Epidermal melanocyte (primary cell): ENCODE measurements at regions not wholly inside any gene's neighbourhood (a gene's known extent, or its start where the extent isn't known, plus 50 kb on each side); places are given as distances from the start of the nearest gene placed in this dataset.

Experiments
- DNase-seq: peaks from one replicate; pipeline ENCODE4 v3.0.0; 2011; ENCODE audit warnings: low spot score; ENCODE audit not compliant: insufficient read length

GRCh38 chr2:240280621-240281020, 140.2 kb upstream of the OTOS start:
- DNase-seq: no peak

- no peak for DNase-seq
Observed at GRCh38 chr2:240284503-240285259, 144.2 kb upstream of the OTOS start.

GRCh38 chr2:240285725-240286124, 145.3 kb upstream of the OTOS start:
- no peak for DNase-seq

GRCh38 chr2:240286596-240286995, 146.1 kb upstream of the OTOS start:
- no peak for DNase-seq

- DNase-seq: no peak
Observed at GRCh38 chr2:240287011-240287410, 146.6 kb upstream of the OTOS start.

GRCh38 chr2:240287496-240288086, 147.1 kb upstream of the OTOS start:
- no peak for DNase-seq

- DNase-seq: no peak
Observed at GRCh38 chr2:240288087-240288521, 147.4 kb upstream of the GPC1 start.

- DNase-seq: no peak
Observed at GRCh38 chr2:240289701-240290431, 145.6 kb upstream of the GPC1 start.

GRCh38 chr2:240290432-240291336, 144.8 kb upstream of the GPC1 start:
- no peak for DNase-seq

GRCh38 chr2:240291337-240292034, 144.0 kb upstream of the GPC1 start:
- DNase-seq: no peak

- no peak for DNase-seq
Observed at GRCh38 chr2:240292035-240292574, 143.4 kb upstream of the GPC1 start.

- DNase-seq: no peak
Observed at GRCh38 chr2:240292619-240293525, 142.6 kb upstream of the GPC1 start.

GRCh38 chr2:240293557-240294461, 141.7 kb upstream of the GPC1 start:
- no peak for DNase-seq

- no peak for DNase-seq
Observed at GRCh38 chr2:240294514-240294913, 140.9 kb upstream of the GPC1 start.

GRCh38 chr2:240295256-240296103, 140.0 kb upstream of the GPC1 start:
- no peak for DNase-seq

- no peak for DNase-seq
Observed at GRCh38 chr2:240296104-240296406, 139.4 kb upstream of the GPC1 start.

- DNase-seq: no peak
Observed at GRCh38 chr2:240296476-240297255, 138.8 kb upstream of the GPC1 start.
